C4-2B (cell line): ENCODE measurements at regions not wholly inside any gene's neighbourhood (a gene's known extent, or its start where the extent isn't known, plus 50 kb on each side); places are given as distances from the start of the nearest gene placed in this dataset.

ENCODE experiments used
- H3K27ac ChIP-seq: fragments of 450-650 bp; 2 replicates; pipeline ENCODE4 v1.5.1; 2017
- CTCF ChIP-seq: fragments of 450-650 bp; conservative IDR thresholded peaks from 2 replicates; pipeline ENCODE4 v1.5.1; 2017; ENCODE audit warnings: mild to moderate bottlenecking
- ZFX ChIP-seq: fragments of 450-650 bp; IDR thresholded peaks from 2 replicates; pipeline ENCODE4 v1.6.1; 2017

- no peak for TF ChIP-seq CTCF
- TF ChIP-seq ZFX: no peak
- no peak overlapping the region for H3K27ac ChIP-seq
Observed at GRCh38 chr10:63865210-63865609, 344.0 kb downstream of the REEP3 start.

- H3K27ac ChIP-seq: no peak overlapping the region
Observed at GRCh38 chr10:63866075-63866746, 345.0 kb downstream of the REEP3 start.

GRCh38 chr10:63866747-63867140, 345.5 kb downstream of the REEP3 start:
- TF ChIP-seq CTCF: peak; percentile 91
- TF ChIP-seq ZFX: no peak
- H3K27ac ChIP-seq: no peak overlapping the region

More at GRCh38 chr10:63866075-63866746, 345.0 kb downstream of the REEP3 start:
- TF ChIP-seq CTCF (peak; percentile 97), ZFX (no peak)

GRCh38 chr10:63878428-63878827, 357.2 kb downstream of the REEP3 start:
- H3K27ac ChIP-seq: no peak overlapping the region
- TF ChIP-seq CTCF (no peak), ZFX (no peak)

- TF ChIP-seq CTCF: no peak
- no peak for TF ChIP-seq ZFX
- no peak overlapping the region for H3K27ac ChIP-seq
Observed at GRCh38 chr10:63883861-63884260, 362.7 kb downstream of the REEP3 start.

GRCh38 chr10:63884426-63884825, 363.2 kb downstream of the REEP3 start:
- TF ChIP-seq ZFX: no peak
- no peak for TF ChIP-seq CTCF
- H3K27ac ChIP-seq: no peak overlapping the region

GRCh38 chr10:63885156-63885555, 364.0 kb downstream of the REEP3 start:
- TF ChIP-seq ZFX (no peak), CTCF (no peak)
- H3K27ac ChIP-seq: no peak overlapping the region
